ENCODE measurements at regions not wholly inside any gene's neighbourhood (a gene's known extent, or its start where the extent isn't known, plus 50 kb on each side); places are given as distances from the start of the nearest gene placed in this dataset.

- H3K4me3 ChIP-seq = no peak overlapping the region
- no peaks in the 10 kb centered on the region for H3K36me3 ChIP-seq
- intact Hi-C loops (cut with DNase I) = no loop called here
- TF ChIP-seq, protein P1, sequence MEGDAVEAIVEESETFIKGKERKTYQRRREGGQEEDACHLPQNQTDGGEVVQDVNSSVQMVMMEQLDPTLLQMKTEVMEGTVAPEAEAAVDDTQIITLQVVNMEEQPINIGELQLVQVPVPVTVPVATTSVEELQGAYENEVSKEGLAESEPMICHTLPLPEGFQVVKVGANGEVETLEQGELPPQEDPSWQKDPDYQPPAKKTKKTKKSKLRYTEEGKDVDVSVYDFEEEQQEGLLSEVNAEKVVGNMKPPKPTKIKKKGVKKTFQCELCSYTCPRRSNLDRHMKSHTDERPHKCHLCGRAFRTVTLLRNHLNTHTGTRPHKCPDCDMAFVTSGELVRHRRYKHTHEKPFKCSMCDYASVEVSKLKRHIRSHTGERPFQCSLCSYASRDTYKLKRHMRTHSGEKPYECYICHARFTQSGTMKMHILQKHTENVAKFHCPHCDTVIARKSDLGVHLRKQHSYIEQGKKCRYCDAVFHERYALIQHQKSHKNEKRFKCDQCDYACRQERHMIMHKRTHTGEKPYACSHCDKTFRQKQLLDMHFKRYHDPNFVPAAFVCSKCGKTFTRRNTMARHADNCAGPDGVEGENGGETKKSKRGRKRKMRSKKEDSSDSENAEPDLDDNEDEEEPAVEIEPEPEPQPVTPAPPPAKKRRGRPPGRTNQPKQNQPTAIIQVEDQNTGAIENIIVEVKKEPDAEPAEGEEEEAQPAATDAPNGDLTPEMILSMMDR (IDR thresholded peaks at IDR 0.05) = no peak
- no peak for TF ChIP-seq POLR2A (IDR thresholded peaks at IDR 0.05)
- H3K9me3 ChIP-seq = no peaks in the 10 kb centered on the region
- H3K4me1 ChIP-seq = no peaks in the 10 kb centered on the region
- DNase-seq = no peak
- H3K27me3 ChIP-seq = no peaks in the 10 kb centered on the region
- H3K27ac ChIP-seq = no peak overlapping the region
Observed at GRCh38 chr2:8270699-8271098, 411.2 kb upstream of the ID2 start.

GRCh38 chr2:8271461-8271860 lies 410.4 kb upstream of the ID2 start:
- no peak overlapping the region for H3K27ac ChIP-seq
- no peak for DNase-seq
- no peaks in the 10 kb centered on the region for H3K36me3 ChIP-seq
- intact Hi-C loops (cut with DNase I) = no loop called here
- H3K9me3 ChIP-seq = no peaks in the 10 kb centered on the region
- H3K4me1 ChIP-seq = no peaks in the 10 kb centered on the region
- TF ChIP-seq, protein P1 (IDR thresholded peaks at IDR 0.05) = no peak
- TF ChIP-seq POLR2A (IDR thresholded peaks at IDR 0.05) = no peak
- no peaks in the 10 kb centered on the region for H3K27me3 ChIP-seq
- 71 to 100% methylated on average over 1 to 3 of the region's 3 CpGs for WGBS, 2 donors
- no peak overlapping the region for H3K4me3 ChIP-seq

- no peak for TF ChIP-seq POLR2A (IDR thresholded peaks at IDR 0.05)
- TF ChIP-seq, protein P1 (IDR thresholded peaks at IDR 0.05) = no peak
- Histone ChIP-seq H3K4me1 (peaks cover 0 to 8% (median 0%) of the 10 kb centered on the region in 3 donors), H3K27ac (no peak overlapping the region), H3K36me3 (no peaks in the 10 kb centered on the region), H3K27me3 (no peaks in the 10 kb centered on the region), H3K9me3 (no peaks in the 10 kb centered on the region), H3K4me3 (no peak overlapping the region)
- DNase-seq = no peak
- WGBS, 2 donors = 79 to 94% methylated on average over 4 of the region's 4 CpGs
- intact Hi-C loops (cut with DNase I) = no loop called here
Observed at GRCh38 chr2:8276026-8276425, 405.8 kb upstream of the ID2 start.

- Histone ChIP-seq H3K9me3 (no peaks in the 10 kb centered on the region), H3K36me3 (no peaks in the 10 kb centered on the region), H3K4me3 (no peak overlapping the region), H3K4me1 (peaks cover 0 to 8% (median 0%) of the 10 kb centered on the region in 3 donors), H3K27me3 (no peaks in the 10 kb centered on the region), H3K27ac (no peak overlapping the region)
- TF ChIP-seq POLR2A (IDR thresholded peaks at IDR 0.05) = no peak
- TF ChIP-seq, protein P1 (IDR thresholded peaks at IDR 0.05) = no peak
- 42 to 67% methylated on average over 6 to 9 of the region's 10 CpGs for WGBS, 2 donors
- DNase-seq = no peak
- intact Hi-C loops (cut with DNase I) = no loop called here
Observed at GRCh38 chr2:8277921-8278571, 403.8 kb upstream of the ID2 start.

DNA sequence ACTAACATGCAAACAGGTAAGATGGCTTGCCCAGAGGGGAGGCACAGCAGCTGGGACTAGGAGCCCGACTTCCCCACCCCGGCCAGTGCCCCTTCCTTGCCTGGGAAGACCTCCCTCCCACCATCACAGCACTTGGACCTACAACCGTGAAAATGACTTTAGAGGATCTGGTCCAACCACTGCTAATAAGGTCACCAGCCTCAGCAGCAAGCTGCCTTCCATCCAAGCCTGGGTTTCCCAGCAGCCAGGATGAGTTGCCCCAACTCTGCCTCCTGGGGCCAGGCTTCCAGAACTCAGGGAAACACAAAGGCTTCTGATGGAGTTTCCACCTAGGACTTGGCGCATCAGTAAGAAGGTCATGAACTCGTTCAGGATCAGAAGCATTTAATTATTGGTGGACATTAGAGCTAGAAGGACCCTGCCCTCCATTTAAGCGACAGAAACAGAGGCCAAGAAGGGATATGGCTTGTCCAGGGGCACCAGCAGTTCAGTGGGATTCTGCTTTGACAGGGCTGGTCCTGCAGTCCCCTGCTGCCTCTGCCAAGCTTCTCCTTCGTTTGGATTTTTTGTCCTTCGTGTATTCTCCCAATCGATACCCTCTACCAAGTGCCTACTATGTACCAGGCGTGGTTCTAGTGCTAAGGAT lies 403.0 kb upstream of the ID2 start:
- WGBS, 2 donors = 82 to 85% methylated on average over 9 to 10 of the region's 10 CpGs
- H3K9me3 ChIP-seq = no peaks in the 10 kb centered on the region
- no peak overlapping the region for H3K4me3 ChIP-seq
- intact Hi-C loops (cut with DNase I) = no loop called here
- no peak overlapping the region for H3K27ac ChIP-seq
- peaks cover 0 to 8% (median 0%) of the 10 kb centered on the region in 3 donors for H3K4me1 ChIP-seq
- TF ChIP-seq POLR2A (IDR thresholded peaks at IDR 0.05) = no peak
- TF ChIP-seq, protein P1 (IDR thresholded peaks at IDR 0.05) = no peak
- DNase-seq = no peak
- no peaks in the 10 kb centered on the region for H3K36me3 ChIP-seq
- H3K27me3 ChIP-seq = no peaks in the 10 kb centered on the region
